OCI-LY3 (cell line): ENCODE measurements at regions not wholly inside any gene's neighbourhood (a gene's known extent, or its start where the extent isn't known, plus 50 kb on each side); places are given as distances from the start of the nearest gene placed in this dataset.

Experiments used
- CTCF ChIP-seq: fragments of 200-600, 300-600 bp; sonication (generic); IDR thresholded peaks from 2 replicates; pipeline ENCODE4 v1.5.1; 2014; ENCODE audit warnings: antibody characterized with exemption, low read length, low read depth
- EZH2phosphoT487 ChIP-seq: fragments of 200-600 bp; shearing (Covaris generic); IDR thresholded peaks from 2 replicates; pipeline ENCODE4 v1.6.1; 2018; ENCODE audit warnings: antibody characterized with exemption, mixed run types, low read depth

- TF ChIP-seq CTCF, result no peak
- TF ChIP-seq EZH2phosphoT487, result no peak
These were observed 92.0 kb upstream of the ERCC6L2 start for GRCh38 chr9:95783426-95783975.
